Stimulated activated CD8-positive, alpha-beta memory T cell treated with anti-CD3 and anti-CD28 coated beads, Interleukin-2, amount 100 ng/mL, for 48 hours (primary cell): ENCODE measurements at regions not wholly inside any gene's neighbourhood (a gene's known extent, or its start where the extent isn't known, plus 50 kb on each side); places are given as distances from the start of the nearest gene placed in this dataset.
"Not testable (repeated sequence)": the region's sequence is repeated elsewhere in the genome, so short reads cannot be mapped to it uniquely, and the experiment has no call there.

Source experiments
- DNase-seq, 2 donors: peaks; one replicate each; pipeline ENCODE4 v3.0.0-alpha.2; 2020; ENCODE audit warnings: low read depth in 2 of 2

GRCh38 chr7:6882321-6882721 lies 56.2 kb upstream of the CCZ1B start:
- DNase-seq = not testable (repeated sequence)

DNA sequence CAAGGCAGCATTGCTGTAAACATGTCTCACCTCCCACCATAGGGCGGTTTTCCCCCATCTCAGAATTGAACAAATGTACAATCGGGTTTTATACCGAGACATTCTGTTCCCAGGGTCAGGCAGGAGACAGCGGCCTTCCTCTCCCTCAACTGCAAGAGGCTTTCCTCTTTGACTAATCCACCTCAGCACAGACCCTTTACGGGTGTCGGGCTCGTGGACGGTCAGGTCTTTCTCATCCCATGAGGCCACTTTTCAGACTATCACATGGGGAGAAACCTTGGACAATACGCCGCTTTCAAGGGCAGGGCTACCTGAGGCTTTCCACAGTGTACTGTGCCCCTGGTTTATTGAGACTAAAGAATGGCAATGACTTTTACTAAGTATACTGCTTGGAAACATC lies 57.7 kb upstream of the CCZ1B start:
- DNase-seq = not testable (repeated sequence)

GRCh38 chr7:6886198-6886597 lies 60.1 kb upstream of the CCZ1B start:
- no peak for DNase-seq

GRCh38 chr7:6888267-6889045 lies 62.4 kb upstream of the CCZ1B start:
- not testable (repeated sequence) for DNase-seq

DNA sequence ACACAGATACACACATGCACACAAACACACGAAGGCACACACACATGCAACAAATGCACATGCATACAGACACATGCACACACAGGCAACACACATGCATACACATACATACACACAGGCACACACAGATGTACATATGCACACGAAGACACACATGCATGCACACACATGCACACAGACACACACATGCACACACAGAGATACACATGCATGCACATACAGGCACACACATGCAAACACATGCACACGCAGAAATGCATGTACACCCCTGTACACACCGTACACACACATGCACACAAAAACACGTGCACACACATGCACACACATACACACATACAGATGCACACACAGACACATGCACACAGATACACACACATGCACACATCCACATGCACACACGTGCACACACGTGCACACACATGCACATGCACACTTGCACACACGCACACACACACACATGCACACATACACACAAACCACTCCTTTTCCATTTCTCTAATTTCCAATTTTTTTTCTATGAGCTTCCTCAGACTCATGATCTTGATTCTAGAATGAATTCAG lies 63.3 kb upstream of the CCZ1B start:
- no peak for DNase-seq

DNA sequence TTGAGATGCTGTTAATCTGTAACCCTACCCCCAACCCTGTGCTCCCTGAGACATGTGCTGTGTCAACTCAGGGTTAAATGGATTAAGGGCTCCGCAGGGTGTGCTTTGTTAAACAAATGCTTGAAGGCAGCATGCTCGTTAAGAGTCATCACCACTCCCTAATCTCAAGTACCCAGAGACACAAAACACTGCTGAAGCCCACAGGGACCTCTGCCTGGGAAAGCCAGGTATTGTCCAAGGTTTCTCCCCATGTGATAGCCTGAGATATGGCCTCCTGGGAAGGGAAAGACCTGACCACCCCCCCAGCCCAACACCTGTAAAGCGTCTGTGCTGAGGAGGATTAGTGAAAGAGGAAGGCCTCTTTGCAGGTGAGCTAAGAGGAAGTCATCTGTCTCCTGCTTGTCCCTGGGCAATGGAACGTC lies 76.0 kb upstream of the CCZ1B start:
- DNase-seq = not testable (repeated sequence)

DNA sequence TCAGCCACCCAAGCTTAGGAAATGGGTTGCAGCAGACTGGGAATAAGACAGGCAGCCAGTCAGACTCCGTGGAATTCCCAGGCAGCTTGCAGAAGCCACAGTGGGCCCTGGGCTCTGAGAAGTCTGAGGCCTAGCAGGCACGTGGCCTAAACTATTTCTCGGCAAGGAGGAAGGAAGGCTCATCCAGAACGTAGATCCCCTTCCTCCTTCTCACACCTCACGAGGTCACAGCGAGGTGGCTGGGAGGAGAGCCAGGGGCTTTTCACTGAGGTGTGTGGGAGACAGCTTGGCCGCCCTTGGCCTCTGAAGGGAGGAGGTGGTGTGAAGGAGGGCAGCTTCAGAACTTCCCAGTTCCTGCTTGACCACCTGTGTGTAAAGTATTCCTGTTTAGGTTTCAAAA lies 77.2 kb upstream of the CCZ1B start:
- not testable (repeated sequence) for DNase-seq

GRCh38 chr7:6903792-6904191 lies 77.7 kb upstream of the CCZ1B start:
- DNase-seq = not testable (repeated sequence)

- DNase-seq = no peak
Measured at GRCh38 chr7:6917258-6917657, 91.2 kb upstream of the CCZ1B start.

DNA sequence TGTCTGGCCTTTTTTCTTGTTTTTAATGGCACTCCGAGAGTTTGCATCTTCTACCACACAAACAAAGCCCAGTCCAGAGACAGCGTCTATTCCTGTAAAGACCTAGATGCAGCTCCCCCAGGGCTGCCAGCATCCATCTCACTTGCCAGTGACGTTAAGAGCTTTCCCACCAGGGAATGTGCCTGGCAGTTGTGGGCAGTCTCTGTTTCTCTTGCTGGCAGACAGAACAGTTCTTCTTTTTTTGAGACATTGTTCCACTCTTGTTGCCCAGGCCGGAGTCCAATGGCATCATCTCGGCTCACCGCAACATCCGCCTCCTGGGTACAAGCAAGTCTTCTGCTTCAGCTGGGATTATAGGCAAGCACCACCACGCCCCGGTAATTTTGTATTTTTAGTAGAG lies 93.1 kb upstream of the CCZ1B start:
- DNase-seq = not testable (repeated sequence)

DNA sequence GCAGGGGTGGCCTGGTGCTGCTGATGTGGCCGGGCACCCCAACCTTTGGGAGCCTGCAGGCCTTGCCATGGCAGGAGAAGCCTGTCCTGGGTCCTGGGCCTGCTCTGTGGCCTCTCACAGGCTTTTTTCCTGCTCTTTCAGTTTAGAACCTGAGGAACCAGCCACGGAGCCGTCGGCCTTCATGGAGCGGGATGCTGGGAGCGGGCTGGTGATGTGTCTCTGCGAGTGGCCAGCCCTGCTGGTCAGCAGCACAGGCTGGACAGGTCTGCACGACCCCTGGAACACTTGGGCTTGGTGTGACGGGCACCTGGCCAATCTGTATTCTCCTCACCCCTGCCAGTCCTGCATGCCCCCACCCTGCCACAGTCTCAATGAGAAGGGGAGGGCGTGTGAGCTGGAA lies 98.4 kb upstream of the CCZ1B start:
- not testable (repeated sequence) for DNase-seq

DNA sequence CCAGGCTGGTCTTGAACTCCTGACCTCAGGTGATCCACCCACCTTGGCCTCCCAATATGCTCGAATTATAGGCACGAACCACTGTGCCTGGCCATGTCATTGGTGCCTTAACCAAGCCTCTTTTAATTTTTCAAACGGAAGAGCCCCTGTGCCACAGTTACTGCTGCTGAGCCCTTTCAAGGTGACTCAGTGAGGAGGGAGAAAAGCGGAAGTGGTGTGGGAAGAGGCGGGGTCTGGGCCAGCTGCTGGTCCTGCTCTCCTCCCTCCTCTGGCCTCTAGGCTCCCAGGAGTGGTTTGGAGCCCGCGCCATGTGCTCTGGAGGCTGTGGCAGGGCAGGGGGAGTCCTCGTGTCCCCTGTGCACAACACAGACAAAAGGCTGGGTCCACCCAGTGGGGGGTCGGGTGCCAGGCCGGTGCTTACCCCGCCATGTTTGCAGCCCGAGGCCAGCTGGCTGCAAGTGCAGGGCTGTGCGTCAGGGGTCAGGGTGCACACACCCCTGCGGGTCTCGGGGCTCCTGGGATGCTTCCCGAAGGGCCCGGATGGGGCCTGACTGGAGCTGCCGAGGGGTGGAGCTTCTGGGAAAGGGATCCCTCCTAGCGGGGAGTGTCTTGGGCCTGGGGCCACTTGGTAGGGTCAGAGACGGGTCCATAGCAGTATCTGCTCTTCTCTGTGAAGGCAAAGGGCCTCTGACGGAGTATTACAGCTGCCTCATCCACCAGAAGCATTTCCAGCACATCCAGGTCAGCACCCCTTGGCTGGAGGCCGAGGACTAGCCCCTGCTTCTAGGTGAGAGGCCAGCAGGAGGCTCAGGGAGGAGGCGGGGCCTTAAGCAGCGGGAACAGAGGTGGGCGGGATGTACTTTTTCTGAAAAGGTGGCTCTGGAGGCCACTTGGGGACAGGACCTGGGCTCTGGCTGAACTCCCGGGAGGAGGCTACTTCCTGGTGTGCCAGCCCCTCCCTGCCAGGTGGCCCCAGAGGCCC lies 100.4 kb upstream of the CCZ1B start:
- DNase-seq = not testable (repeated sequence)

DNA sequence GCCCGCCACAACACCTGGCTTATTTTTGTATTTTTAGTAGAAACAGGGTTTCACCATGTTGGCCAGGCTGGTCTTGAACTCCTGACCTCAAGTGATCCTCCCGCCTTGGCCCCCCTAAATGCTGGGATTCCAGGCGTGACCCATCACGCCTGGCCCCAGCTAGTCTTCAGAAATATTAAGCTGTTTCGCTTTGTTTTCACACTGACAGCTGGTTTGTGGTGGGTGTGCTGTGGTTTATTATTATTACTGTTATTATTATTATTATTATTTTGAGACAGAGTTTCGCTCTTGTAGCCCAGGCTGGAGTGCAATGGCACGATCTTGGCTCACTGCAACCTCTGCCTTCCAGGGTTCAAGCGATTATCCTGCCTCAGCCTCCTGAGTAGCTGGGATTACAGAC lies 101.6 kb upstream of the CCZ1B start:
- DNase-seq = not testable (repeated sequence)

DNA sequence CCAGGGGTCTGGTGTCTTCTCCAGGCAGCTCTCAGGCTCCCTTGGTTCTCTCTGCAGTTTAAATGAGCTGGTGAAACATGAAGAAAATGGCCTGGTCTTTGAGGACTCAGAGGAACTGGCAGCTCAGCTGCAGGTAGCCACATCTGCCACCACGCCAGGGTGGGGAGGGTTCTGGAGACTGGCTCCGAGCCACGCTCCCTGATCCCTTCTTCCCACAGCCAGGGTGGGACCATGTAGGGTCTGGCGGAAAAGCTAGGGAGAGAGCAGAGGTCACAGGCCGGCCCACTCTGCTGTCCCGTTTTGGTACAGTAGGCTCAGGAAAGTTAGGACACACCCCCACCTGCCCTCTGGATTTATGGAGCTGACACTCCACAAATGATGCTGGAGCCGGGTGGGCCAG lies 103.5 kb upstream of the CCZ1B start:
- not testable (repeated sequence) for DNase-seq

DNA sequence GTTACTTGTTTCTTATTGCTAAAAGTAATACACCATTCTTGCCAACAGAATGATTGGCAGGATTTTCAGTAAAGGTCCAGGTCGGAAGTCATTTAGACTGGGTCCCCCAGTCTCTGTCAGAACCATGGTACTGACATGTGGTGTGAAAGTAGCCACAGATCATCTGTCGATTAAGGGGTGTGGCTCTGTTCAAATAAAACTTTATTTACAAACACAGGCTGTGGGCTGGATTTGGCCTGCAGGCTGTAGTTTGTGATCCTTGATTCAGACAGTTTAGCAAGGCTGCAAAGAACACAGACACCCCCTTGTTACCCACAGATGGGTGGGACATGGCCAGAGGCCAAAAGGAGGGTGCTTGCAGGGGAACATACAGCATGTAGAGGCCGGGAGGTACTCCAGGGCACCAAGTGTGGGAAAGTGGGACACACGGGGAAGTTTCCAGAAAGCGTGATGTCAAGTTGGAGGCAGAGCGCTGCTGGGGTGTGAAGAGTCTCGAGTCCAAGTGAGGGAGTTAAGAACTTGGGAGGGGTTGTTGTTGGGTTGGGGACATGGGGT lies 104.1 kb upstream of the CCZ1B start:
- DNase-seq = not testable (repeated sequence)

- DNase-seq = peak in 1 of 2 donors; percentile 30
Measured at GRCh38 chr7:6930787-6931186, 104.7 kb upstream of the CCZ1B start.

GRCh38 chr7:6931456-6931855 lies 105.4 kb upstream of the CCZ1B start:
- not testable (repeated sequence) for DNase-seq

- DNase-seq = not testable (repeated sequence)
Measured at GRCh38 chr7:6933954-6934632, 108.0 kb upstream of the CCZ1B start.

- DNase-seq = no peak
Measured at GRCh38 chr7:6934981-6935380, 108.9 kb upstream of the CCZ1B start.

DNA sequence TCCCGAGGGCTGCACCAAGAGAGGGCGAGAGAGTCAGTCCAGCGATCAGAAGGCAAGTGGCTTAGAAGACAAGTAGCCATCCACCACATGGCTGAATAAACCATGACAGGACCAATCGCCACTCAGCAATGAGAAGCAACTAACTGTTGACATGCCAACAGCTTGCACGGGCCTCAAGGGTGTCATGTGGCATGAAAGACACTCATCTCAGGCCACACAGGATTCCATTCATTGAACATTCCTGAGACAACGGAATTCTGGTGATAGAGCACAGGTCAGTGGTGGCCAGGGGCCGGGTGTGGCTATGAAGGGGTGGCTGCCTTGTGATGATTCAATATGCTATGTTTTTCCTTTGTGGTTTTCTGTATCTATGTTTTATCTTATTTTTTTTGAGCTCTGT lies 110.6 kb upstream of the CCZ1B start:
- DNase-seq = not testable (repeated sequence)

DNA sequence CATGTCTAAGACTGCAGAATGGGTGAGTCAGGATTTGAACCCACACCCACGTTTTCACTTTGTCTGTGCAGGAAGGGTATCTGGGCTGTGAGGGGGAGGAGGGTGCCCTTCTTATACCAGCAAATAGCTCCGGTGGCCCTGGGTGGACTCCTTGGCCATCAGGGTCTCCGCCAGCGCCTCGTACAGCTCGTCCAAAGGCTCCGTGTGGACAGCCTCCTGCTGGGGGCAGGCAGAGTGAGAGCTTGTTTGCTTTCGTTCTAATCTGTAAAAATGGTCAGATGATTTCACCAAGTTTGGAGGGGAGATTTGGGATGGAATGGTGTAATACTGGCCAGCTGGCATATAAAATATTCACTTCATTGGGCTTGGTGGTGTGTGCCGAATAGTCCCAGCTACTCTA lies 111.7 kb upstream of the CCZ1B start:
- not testable (repeated sequence) for DNase-seq
